ENCODE measurements at regions not wholly inside any gene's neighbourhood (a gene's known extent, or its start where the extent isn't known, plus 50 kb on each side); places are given as distances from the start of the nearest gene placed in this dataset.

DNA sequence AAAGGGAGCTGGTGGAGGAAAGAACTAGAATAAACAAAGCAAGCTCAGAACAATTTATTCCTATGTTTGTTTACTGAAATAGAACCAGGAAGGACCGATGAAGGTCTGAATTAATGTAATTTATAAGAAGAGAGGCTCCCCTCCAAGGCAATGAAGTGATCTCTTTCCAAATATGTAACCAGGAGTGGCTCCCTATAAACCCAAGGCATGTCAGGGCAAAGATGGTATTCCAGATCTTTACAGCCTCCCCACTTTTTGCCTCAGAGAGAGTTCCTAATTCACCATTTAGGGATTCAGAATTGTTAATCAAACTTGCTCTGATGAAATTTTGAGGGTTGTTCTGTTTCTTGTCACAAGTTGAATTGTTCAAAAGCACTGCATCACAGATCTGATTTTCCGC lies 88.8 kb downstream of the HDGFL1 start:
- Histone ChIP-seq H3K79me2 (ENCODE audit: low read length) (no peaks in the 10 kb centered on the region), H3K36me3 (replicated peaks; ENCODE audit: low read depth, low read length) (no peaks in the 10 kb centered on the region), H3K27ac (ENCODE audit: low read length) (no peak overlapping the region), H2AFZ (ENCODE audit: low read depth, low read length) (no peak overlapping the region), H3K9ac (ENCODE audit: low read length) (no peak overlapping the region), H3K4me1 (ENCODE audit: low read length) (no peaks in the 10 kb centered on the region), H3K9me3 (ENCODE audit: insufficient read depth, low read length) (no peaks in the 10 kb centered on the region), H3K4me3 (ENCODE audit: low read length) (no peak overlapping the region), H3K27me3 (ENCODE audit: low read depth, low read length) (no peaks in the 10 kb centered on the region), H3K4me2 (ENCODE audit: low read length) (no peak overlapping the region), H4K20me1 (ENCODE audit: insufficient read depth, low read length) (no peaks in the 10 kb centered on the region)
- no peak for TF ChIP-seq EZH2phosphoT487 (IDR thresholded peaks at IDR 0.05; ENCODE audit: low read depth)

DNA sequence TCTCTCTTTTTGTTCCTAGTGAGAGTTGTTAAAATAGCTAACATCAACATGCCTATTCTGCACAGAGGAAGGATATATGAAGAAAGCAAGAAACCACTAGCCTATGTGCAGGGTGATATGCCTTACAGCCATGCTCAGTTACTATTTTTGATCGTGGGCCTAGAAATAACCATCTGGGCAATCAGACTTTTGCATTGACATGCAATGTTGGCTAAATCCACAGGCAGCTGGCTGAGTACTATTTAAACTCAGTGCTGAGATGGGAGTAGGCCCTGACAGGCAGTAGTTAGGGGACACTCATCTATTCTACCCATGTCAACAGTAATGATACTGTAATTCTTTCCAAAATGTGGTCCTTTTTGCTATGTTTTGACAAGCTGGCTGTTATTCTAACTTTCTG lies 89.6 kb downstream of the HDGFL1 start:
- Histone ChIP-seq H3K4me1 (ENCODE audit: low read length) (no peaks in the 10 kb centered on the region), H3K9me3 (ENCODE audit: insufficient read depth, low read length) (no peaks in the 10 kb centered on the region), H4K20me1 (ENCODE audit: insufficient read depth, low read length) (no peaks in the 10 kb centered on the region), H3K79me2 (ENCODE audit: low read length) (no peaks in the 10 kb centered on the region), H3K4me3 (ENCODE audit: low read length) (no peak overlapping the region), H3K27me3 (ENCODE audit: low read depth, low read length) (no peaks in the 10 kb centered on the region), H2AFZ (ENCODE audit: low read depth, low read length) (no peak overlapping the region), H3K4me2 (ENCODE audit: low read length) (no peak overlapping the region), H3K27ac (ENCODE audit: low read length) (no peak overlapping the region), H3K9ac (ENCODE audit: low read length) (no peak overlapping the region), H3K36me3 (replicated peaks; ENCODE audit: low read depth, low read length) (no peaks in the 10 kb centered on the region)
- no peak for TF ChIP-seq EZH2phosphoT487 (IDR thresholded peaks at IDR 0.05; ENCODE audit: low read depth)
- TF ChIP-seq, protein P1, sequence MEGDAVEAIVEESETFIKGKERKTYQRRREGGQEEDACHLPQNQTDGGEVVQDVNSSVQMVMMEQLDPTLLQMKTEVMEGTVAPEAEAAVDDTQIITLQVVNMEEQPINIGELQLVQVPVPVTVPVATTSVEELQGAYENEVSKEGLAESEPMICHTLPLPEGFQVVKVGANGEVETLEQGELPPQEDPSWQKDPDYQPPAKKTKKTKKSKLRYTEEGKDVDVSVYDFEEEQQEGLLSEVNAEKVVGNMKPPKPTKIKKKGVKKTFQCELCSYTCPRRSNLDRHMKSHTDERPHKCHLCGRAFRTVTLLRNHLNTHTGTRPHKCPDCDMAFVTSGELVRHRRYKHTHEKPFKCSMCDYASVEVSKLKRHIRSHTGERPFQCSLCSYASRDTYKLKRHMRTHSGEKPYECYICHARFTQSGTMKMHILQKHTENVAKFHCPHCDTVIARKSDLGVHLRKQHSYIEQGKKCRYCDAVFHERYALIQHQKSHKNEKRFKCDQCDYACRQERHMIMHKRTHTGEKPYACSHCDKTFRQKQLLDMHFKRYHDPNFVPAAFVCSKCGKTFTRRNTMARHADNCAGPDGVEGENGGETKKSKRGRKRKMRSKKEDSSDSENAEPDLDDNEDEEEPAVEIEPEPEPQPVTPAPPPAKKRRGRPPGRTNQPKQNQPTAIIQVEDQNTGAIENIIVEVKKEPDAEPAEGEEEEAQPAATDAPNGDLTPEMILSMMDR (IDR thresholded peaks at IDR 0.05; ENCODE audit: low read depth, low read length) = no peak

DNA sequence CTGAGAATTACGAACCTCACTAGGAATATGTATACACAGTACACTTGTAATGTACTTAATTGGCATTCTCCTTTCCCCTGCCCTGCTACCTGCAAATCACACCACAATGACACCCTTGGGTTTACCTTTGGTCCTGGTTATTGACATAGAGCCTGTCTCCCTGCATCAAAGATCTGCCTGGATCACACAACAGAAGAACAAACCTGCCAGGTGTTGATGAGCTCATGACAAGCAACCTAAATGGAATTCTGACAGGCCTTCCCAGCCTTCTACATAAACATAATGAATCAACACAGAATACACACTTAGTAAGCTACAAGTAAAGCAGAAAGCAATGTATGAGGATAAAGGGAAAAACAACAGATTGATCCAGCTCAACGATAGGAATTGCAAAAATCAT lies 95.6 kb downstream of the HDGFL1 start:
- H3K9me3 ChIP-seq (ENCODE audit: insufficient read depth, low read length) = no peaks in the 10 kb centered on the region
- no peaks in the 10 kb centered on the region for H3K4me1 ChIP-seq (ENCODE audit: low read length)
- no peaks in the 10 kb centered on the region for H4K20me1 ChIP-seq (ENCODE audit: insufficient read depth, low read length)
- H3K36me3 ChIP-seq (replicated peaks; ENCODE audit: low read depth, low read length) = no peaks in the 10 kb centered on the region
- H3K9ac ChIP-seq (ENCODE audit: low read length) = no peak overlapping the region
- no peak overlapping the region for H3K4me2 ChIP-seq (ENCODE audit: low read length)
- no peaks in the 10 kb centered on the region for H3K79me2 ChIP-seq (ENCODE audit: low read length)
- no peaks in the 10 kb centered on the region for H3K27me3 ChIP-seq (ENCODE audit: low read depth, low read length)
- H3K4me3 ChIP-seq (ENCODE audit: low read length) = no peak overlapping the region
- TF ChIP-seq, protein P1 (IDR thresholded peaks at IDR 0.05; ENCODE audit: low read depth, low read length) = no peak
- no peak for TF ChIP-seq EZH2phosphoT487 (IDR thresholded peaks at IDR 0.05; ENCODE audit: low read depth)
- H2AFZ ChIP-seq (ENCODE audit: low read depth, low read length) = no peak overlapping the region
- H3K27ac ChIP-seq (ENCODE audit: low read length) = no peak overlapping the region

DNA sequence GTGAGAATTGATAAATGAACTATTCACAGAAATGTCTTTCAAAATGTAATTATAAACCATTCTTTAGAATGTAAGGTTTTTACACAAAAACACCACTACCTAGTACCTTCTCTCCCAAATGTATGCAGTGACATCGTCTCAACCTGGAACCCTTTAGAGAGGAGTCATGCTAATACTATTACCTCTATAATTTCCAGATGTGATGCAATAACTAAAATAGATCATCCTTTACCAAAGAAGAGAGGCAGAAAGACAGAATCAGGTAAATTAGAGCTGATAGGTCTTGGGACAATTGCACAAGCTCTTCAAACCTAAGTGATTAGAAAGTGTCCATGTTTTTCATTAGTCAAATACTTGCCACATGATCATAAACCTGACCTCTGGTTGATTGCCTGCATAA lies 96.7 kb downstream of the HDGFL1 start:
- no peaks in the 10 kb centered on the region for H4K20me1 ChIP-seq (ENCODE audit: insufficient read depth, low read length)
- no peak overlapping the region for H3K4me3 ChIP-seq (ENCODE audit: low read length)
- TF ChIP-seq, protein P1 (IDR thresholded peaks at IDR 0.05; ENCODE audit: low read depth, low read length) = no peak
- TF ChIP-seq EZH2phosphoT487 (IDR thresholded peaks at IDR 0.05; ENCODE audit: low read depth) = no peak
- no peaks in the 10 kb centered on the region for H3K27me3 ChIP-seq (ENCODE audit: low read depth, low read length)
- H2AFZ ChIP-seq (ENCODE audit: low read depth, low read length) = no peak overlapping the region
- H3K4me1 ChIP-seq (ENCODE audit: low read length) = no peaks in the 10 kb centered on the region
- no peaks in the 10 kb centered on the region for H3K9me3 ChIP-seq (ENCODE audit: insufficient read depth, low read length)
- H3K36me3 ChIP-seq (replicated peaks; ENCODE audit: low read depth, low read length) = no peaks in the 10 kb centered on the region
- no peak overlapping the region for H3K27ac ChIP-seq (ENCODE audit: low read length)
- H3K9ac ChIP-seq (ENCODE audit: low read length) = no peak overlapping the region
- no peaks in the 10 kb centered on the region for H3K79me2 ChIP-seq (ENCODE audit: low read length)
- no peak overlapping the region for H3K4me2 ChIP-seq (ENCODE audit: low read length)

DNA sequence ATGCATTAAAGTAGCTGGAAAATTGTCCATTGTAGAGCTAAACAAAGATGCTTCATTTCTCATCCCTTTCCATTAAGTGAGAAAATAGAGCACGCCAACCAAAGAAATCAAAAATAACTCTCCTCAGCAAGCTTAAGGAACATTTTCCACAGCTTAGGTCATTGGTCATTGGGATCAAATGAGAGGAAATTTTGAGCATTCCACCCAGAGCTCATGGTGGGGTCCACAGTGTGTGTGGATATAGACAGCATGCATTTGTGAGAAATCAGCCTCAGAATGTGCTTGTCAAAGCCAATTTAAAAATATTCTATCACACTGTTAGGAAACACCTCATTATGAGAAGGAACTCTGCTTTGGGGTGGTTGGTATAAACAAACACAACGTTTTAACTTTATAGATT lies 97.2 kb downstream of the HDGFL1 start:
- Histone ChIP-seq H3K79me2 (ENCODE audit: low read length) (no peaks in the 10 kb centered on the region), H3K9me3 (ENCODE audit: insufficient read depth, low read length) (no peaks in the 10 kb centered on the region), H3K4me1 (ENCODE audit: low read length) (no peaks in the 10 kb centered on the region), H3K4me3 (ENCODE audit: low read length) (no peak overlapping the region), H4K20me1 (ENCODE audit: insufficient read depth, low read length) (no peaks in the 10 kb centered on the region), H3K4me2 (ENCODE audit: low read length) (no peak overlapping the region), H2AFZ (ENCODE audit: low read depth, low read length) (no peak overlapping the region), H3K36me3 (replicated peaks; ENCODE audit: low read depth, low read length) (no peaks in the 10 kb centered on the region), H3K27me3 (ENCODE audit: low read depth, low read length) (no peaks in the 10 kb centered on the region), H3K9ac (ENCODE audit: low read length) (no peak overlapping the region), H3K27ac (ENCODE audit: low read length) (no peak overlapping the region)
- no peak for TF ChIP-seq EZH2phosphoT487 (IDR thresholded peaks at IDR 0.05; ENCODE audit: low read depth)
- TF ChIP-seq, protein P1 (IDR thresholded peaks at IDR 0.05; ENCODE audit: low read depth, low read length) = no peak

Measured in OCI-LY3 (cell line).